ENCODE measurements at regions not wholly inside any gene's neighbourhood (a gene's known extent, or its start where the extent isn't known, plus 50 kb on each side); places are given as distances from the start of the nearest gene placed in this dataset.

DNA sequence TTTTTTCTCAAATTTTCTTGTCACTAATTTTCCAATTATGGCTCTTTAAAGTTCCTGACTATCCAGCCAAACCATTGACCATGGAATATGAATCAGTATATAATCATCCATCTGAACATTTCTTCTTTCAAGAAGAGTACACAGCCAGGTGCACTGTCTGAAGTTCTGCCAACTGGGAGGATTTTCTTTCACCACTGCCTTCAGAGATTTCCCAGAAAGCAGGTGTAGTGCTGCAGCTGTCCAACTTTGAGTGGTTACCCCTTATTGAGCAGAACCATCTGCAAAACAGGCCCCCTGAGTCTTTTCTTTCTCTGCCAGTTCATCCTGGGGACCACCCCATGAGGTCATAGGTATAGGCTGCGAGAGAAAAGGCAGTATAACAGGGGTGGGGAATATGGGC, 1213.2 kb downstream of the RAPGEF2 start (continued):
- TF ChIP-seq MLLT10 (CRISPR knock-in tag; IDR thresholded peaks at IDR 0.05): no peak
- TF ChIP-seq, protein P1, sequence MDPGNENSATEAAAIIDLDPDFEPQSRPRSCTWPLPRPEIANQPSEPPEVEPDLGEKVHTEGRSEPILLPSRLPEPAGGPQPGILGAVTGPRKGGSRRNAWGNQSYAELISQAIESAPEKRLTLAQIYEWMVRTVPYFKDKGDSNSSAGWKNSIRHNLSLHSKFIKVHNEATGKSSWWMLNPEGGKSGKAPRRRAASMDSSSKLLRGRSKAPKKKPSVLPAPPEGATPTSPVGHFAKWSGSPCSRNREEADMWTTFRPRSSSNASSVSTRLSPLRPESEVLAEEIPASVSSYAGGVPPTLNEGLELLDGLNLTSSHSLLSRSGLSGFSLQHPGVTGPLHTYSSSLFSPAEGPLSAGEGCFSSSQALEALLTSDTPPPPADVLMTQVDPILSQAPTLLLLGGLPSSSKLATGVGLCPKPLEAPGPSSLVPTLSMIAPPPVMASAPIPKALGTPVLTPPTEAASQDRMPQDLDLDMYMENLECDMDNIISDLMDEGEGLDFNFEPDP (CRISPR knock-in tag; conservative IDR thresholded peaks at IDR 0.05): no peak
- TF ChIP-seq ZNF746 (CRISPR knock-in tag; IDR thresholded peaks at IDR 0.05): no peak

DNA sequence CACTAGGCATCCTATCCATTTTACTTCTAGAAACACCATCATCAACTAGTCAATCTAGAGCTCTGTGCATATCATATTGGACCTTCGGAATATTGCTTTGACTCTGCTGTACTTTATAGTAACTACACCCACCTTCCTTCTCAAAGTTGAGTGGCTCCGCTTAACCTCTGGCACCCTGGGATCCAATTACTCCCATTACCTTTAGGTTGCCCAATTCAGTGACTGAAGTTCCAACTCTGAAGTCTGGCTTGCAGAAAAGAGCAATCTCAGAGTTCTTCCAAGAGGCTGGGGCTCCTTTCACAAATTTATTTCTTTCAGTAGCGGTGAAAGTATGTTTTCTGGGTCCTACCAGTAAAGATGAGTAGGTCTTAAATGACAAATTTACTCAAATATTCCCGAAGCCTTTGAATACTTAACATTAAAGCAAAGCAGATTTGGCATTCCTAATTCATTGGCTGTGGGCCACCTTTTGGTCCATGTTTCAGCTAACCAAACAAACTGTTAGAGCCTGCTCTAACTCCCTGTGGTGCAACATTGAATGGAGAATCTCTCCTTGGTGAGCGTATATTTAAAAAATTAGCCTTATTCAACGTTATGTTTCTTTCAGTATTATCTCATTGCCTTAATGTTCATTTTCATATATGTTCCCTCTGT, 1215.8 kb downstream of the RAPGEF2 start:
- no peak for ATAC-seq
- ChIA-PET POLR2A (no interaction called here), CTCF (ENCODE audit: low intra/inter-chr PET ratio, low total read pairs) (no interaction called here)
- in situ Hi-C loops (cut with HindIII; ENCODE audit: extremely low pct_ligation_motif_present, low pct_unique_long_range_greater_than_20kb) (no loop called here), intact Hi-C loops (cut with micrococcal nuclease; ENCODE audit: unreplicated experiment) (no loop called here)
- 3% methylated on average over 6 of the region's 6 CpGs for WGBS (ENCODE audit: low lambda C conversion rate)
- no peak for TF ChIP-seq ZNF629 (CRISPR knock-in tag; conservative IDR thresholded peaks at IDR 0.05)
- TF ChIP-seq CEBPB (IDR thresholded peaks at IDR 0.05; ENCODE audit: borderline replicate concordance, low read depth, low read length): no peak
- no peak for TF ChIP-seq EHMT2 (IDR thresholded peaks at IDR 0.05; ENCODE audit: borderline replicate concordance, low read depth, low read length)
- TF ChIP-seq FOXA1 (IDR thresholded peaks at IDR 0.05): no peak
- no peak for TF ChIP-seq FOXA1 (CRISPR knock-in tag; IDR thresholded peaks at IDR 0.05)
- no peak for TF ChIP-seq ZNF674 (CRISPR knock-in tag; IDR thresholded peaks at IDR 0.05; ENCODE audit: low read depth)
- no peak overlapping the region for H3K9ac ChIP-seq (ENCODE audit: insufficient read depth, low read depth, low read length)
- no peak for FAIRE-seq
- H3K4me2 ChIP-seq (ENCODE audit: low read depth, low read length): no peak overlapping the region
- H3K27ac ChIP-seq (ENCODE audit: extremely low read length, insufficient read depth, low read length): no peak overlapping the region
- no peaks in the 10 kb centered on the region for H3K36me3 ChIP-seq (replicated peaks in 1 of 2; ENCODE audit: control insufficient read depth in 1 of 2, insufficient read depth in 2 of 2, low read length in 2 of 2)
- DNase-seq (ENCODE audit: low spot score): no peak
- H3K79me2 ChIP-seq (ENCODE audit: insufficient read depth, low read length): no peaks in the 10 kb centered on the region
- BruUV-seq (replicated peaks): no TSS peak
- H2AFZ ChIP-seq (ENCODE audit: low read length): no peak overlapping the region
- no peaks in the 10 kb centered on the region; the same call in 1 of the 2 replicates for H3K9me3 ChIP-seq (ENCODE audit: low read length)
- H3K4me1 ChIP-seq (ENCODE audit: insufficient read depth, low read length): no peaks in the 10 kb centered on the region
- H3K27me3 ChIP-seq (ENCODE audit: control insufficient read depth in 1 of 2, insufficient read depth in 2 of 2, low read length in 2 of 2): no peaks in the 10 kb centered on the region
- no peaks in the 10 kb centered on the region for H4K20me1 ChIP-seq (ENCODE audit: insufficient read depth, low read length)
- no peak overlapping the region for H3K4me3 ChIP-seq (replicated peaks in 1 of 3; ENCODE audit: insufficient read depth in 1 of 3, low read depth in 2 of 3, low read length in 3 of 3)
